Suprapubic skin (tissue), 4 donors: ENCODE measurements at regions not wholly inside any gene's neighbourhood (a gene's known extent, or its start where the extent isn't known, plus 50 kb on each side); places are given as distances from the start of the nearest gene placed in this dataset.

Source experiments
- CTCF ChIP-seq, 2 donors: fragments of 200-600 bp in 1 of 2; fragments of 450-650 bp in 1 of 2; sonication (generic) in 1 of 2; IDR thresholded peaks; one replicate each; pipeline ENCODE4 v1.5.1; 2016 to 2019; ENCODE audit warnings: antibody characterized with exemption in 2 of 2, mild to moderate bottlenecking in 1 of 2, moderate library complexity in 1 of 2
- EP300 ChIP-seq: sonication (generic); formaldehyde crosslinking; IDR thresholded peaks from one replicate; pipeline ENCODE4 v1.6.1; 2017; ENCODE audit warnings: antibody characterized with exemption
- POLR2A ChIP-seq, 2 donors: fragments of 450-650 bp; IDR thresholded peaks; one replicate each; pipeline ENCODE4 v1.6.1; 2017; ENCODE audit warnings: antibody characterized with exemption in 2 of 2, mild to moderate bottlenecking in 2 of 2, moderate library complexity in 2 of 2
- POLR2AphosphoS5 ChIP-seq, 3 donors: sonication (generic); formaldehyde crosslinking; IDR thresholded peaks; one replicate each; pipeline ENCODE4 v1.6.1; 2017; ENCODE audit warnings: antibody characterized with exemption in 3 of 3

GRCh38 chr20:12638633-12639312 lies 370.0 kb upstream of the SPTLC3 start:
- TF ChIP-seq CTCF (IDR thresholded peaks at IDR 0.05) (no peak), EP300 (no peak), POLR2AphosphoS5 (IDR thresholded peaks at IDR 0.05) (no peak), POLR2A (IDR thresholded peaks at IDR 0.05) (no peak)
